T-helper 1 cell (primary cell): ENCODE measurements at regions not wholly inside any gene's neighbourhood (a gene's known extent, or its start where the extent isn't known, plus 50 kb on each side); places are given as distances from the start of the nearest gene placed in this dataset.
"Not testable (repeated sequence)": the region's sequence is repeated elsewhere in the genome, so short reads cannot be mapped to it uniquely, and the experiment has no call there.

ENCODE experiments used
- DNase-seq, 5 donors: peaks; one replicate each; pipeline ENCODE4 v3.0.0-alpha.2; 2012 to 2020

- DNase-seq, result no peak
Observed at GRCh38 chr20:57995381-57995977, 233.0 kb downstream of the ANKRD60 start.

- no peak for DNase-seq
Observed at GRCh38 chr20:57993716-57994431, 234.6 kb downstream of the ANKRD60 start.

GRCh38 chr20:57991211-57991881 lies 237.1 kb downstream of the ANKRD60 start:
- no peak for DNase-seq

- DNase-seq, result no peak
Observed at GRCh38 chr20:57990396-57990987, 238.0 kb downstream of the ANKRD60 start.

GRCh38 chr20:57988828-57989227 lies 239.6 kb downstream of the ANKRD60 start:
- no peak for DNase-seq

DNA sequence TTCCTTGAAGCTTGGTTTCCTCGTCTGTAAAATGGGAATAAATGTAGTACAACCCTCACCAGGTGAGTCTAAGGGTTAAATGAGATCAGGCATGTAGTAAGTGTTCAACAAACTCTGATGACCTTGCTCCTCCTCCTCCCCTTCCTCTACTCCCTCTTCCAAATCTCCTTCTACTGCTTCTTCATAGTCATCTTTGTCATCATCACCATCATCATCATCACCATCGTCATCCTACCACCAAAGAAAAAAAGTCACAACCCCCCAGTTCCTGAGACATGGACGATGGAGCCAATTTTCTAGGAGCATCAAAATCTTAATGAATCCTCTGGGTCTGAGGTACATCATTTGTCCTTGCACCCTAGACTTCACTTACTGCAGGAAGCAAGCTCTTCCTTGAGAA lies 240.0 kb downstream of the ANKRD60 start:
- no peak for DNase-seq

- no peak for DNase-seq
Observed at GRCh38 chr20:57987659-57988058, 240.8 kb downstream of the ANKRD60 start.

DNA sequence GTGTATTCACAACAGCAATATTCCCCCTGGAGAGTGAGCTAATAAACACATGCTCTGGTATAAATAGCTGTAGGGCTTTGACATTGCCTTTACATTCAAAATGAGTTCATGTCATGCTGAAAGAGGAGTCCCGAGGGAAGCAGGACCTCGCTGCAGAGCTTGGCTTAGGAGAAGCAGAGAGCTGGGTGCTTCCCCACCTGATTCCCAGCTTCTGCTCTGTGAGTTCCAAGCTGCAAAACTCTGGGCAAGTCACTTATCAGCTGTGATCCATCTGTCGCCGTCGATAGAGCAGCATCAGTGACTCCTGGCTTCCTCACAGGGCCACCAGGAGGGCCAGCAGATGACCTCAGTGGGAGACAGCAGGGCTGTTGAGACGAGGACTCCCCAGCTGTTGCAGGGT lies 241.8 kb downstream of the ANKRD60 start:
- DNase-seq, result no peak

- no peak for DNase-seq
Observed at GRCh38 chr20:57985278-57985677, 243.2 kb downstream of the ANKRD60 start.

- DNase-seq, result no peak
Observed at GRCh38 chr20:57983082-57983481, 245.4 kb downstream of the ANKRD60 start.

- no peak for DNase-seq
Observed at GRCh38 chr20:57980506-57980905, 247.9 kb downstream of the ANKRD60 start.

GRCh38 chr20:57977569-57977968 lies 250.9 kb downstream of the ANKRD60 start:
- no peak for DNase-seq

GRCh38 chr20:57977141-57977540 lies 251.3 kb downstream of the ANKRD60 start:
- no peak for DNase-seq

GRCh38 chr20:57974863-57975262 lies 253.6 kb downstream of the ANKRD60 start:
- DNase-seq, result no peak

DNA sequence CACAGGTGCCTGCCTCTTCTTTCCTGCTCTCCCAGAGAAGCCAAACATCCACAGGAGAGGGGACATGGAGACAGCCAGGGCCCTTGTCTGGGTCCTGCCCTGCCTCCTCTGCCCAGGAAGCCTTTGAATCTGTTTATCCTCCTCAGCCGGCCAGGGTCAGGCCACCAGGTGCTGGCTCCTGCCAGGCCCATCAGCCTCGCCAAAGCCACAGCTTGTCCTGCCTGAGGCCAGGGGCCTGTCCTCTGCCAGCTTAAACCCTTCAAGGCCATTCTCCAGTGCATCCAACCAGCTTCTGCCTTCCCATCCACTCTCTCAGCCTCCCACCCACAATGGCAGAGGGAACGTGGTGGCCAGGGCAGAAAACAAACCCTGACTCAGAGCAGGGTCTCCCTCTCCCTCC lies 254.6 kb downstream of the ANKRD60 start:
- DNase-seq, result no peak

DNA sequence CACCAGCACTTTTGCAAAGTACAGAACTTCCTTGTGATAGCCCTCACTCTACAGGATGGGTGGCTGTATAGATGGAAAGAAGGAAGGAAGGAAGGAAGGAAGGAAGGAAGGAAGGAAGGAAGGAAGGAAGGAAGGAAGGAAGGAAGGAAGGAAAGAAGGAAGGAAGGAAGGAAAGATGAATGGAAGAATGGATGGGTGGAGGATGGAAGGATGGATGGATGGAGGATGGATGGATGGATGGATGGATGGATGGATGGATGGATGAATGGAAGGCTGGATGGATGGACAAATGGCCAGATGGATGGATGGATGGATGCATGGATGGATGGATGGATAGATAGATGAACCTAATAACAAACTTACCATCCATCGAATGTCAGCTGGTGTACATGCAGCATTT lies 256.9 kb downstream of the ANKRD60 start:
- not testable (repeated sequence) for DNase-seq

DNA sequence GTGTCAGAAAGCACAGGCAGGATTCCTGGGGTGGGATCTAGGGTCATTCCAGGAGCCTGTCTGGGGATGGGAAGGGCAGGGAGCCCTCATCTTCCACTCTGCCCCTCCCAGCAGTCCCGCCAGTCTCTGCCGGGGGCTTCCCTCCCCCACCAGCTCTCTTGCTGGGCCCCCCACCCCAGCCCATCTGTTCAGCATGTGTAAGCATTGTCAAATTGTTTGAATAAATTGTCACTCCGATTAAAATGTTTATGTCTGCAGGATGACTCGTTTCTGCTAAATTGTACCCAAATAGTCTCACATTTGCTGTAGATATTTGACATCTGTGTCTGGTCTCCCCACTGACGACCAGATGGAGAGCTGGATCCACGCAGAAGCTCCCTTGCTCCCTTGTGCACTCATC lies 257.6 kb downstream of the ANKRD60 start:
- DNase-seq, result no peak

DNA sequence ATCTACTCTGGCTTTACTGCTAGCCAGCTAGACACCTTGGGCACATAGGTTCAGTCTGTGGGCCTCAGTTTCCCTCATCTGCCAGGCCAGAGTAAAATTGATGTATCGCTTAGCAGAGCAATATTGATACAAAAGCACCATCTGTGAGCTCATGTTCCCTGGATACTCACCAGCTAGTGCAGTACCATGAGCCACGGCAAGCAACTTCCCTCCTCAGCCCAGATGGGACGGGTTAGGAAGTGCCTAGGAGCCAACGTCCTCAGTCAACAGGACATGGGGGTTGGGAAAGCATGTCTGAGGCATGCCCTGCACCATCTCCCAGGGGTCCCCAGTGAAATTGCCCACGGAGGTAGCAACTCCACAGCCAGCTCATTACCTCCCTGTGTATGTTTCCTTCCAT lies 258.3 kb downstream of the ANKRD60 start:
- no peak for DNase-seq

GRCh38 chr20:57968120-57968519 lies 258.3 kb upstream of the PMEPA1 start:
- no peak for DNase-seq

- no peak for DNase-seq
Observed at GRCh38 chr20:57967364-57967763, 257.5 kb upstream of the PMEPA1 start.

DNA sequence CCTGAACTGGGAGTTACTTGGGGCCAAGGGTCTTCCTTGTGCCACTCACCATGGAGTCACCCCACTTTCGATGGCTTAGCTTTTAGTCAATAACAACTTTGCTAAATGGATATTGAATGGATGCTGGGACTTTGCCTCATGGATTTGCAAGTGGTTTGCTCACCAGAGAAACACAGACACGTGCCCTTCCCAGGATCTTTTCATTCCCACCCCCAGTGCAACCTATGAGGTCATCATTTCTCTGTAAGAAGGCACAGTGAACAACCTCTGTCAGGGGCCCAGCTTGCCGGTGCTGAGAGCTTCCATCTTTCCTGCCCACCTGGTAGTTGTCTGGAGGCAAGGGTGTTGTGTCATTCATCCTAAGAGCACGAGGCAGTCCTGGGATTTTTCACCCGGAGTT lies 256.8 kb upstream of the PMEPA1 start:
- no peak for DNase-seq

DNA sequence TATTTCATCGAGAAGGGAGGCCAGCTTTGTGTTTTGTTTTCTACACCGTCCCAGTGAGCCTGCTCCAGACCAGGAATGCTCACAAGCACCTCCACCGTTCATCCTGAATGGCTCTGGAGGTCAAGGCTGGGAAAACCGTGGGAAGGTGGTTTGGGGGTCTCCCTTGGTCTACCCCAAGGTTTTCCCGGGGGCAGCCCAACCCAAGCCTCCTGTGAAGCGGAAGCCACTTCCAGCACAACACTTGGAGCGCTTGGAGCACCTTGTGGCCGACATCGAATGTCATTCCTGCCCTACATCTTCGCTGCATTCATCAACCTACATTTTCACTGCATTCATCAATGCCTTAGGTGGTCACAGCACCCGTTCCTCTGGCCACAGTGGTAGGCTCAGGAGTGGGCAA lies 255.6 kb upstream of the PMEPA1 start:
- no peak for DNase-seq

DNA sequence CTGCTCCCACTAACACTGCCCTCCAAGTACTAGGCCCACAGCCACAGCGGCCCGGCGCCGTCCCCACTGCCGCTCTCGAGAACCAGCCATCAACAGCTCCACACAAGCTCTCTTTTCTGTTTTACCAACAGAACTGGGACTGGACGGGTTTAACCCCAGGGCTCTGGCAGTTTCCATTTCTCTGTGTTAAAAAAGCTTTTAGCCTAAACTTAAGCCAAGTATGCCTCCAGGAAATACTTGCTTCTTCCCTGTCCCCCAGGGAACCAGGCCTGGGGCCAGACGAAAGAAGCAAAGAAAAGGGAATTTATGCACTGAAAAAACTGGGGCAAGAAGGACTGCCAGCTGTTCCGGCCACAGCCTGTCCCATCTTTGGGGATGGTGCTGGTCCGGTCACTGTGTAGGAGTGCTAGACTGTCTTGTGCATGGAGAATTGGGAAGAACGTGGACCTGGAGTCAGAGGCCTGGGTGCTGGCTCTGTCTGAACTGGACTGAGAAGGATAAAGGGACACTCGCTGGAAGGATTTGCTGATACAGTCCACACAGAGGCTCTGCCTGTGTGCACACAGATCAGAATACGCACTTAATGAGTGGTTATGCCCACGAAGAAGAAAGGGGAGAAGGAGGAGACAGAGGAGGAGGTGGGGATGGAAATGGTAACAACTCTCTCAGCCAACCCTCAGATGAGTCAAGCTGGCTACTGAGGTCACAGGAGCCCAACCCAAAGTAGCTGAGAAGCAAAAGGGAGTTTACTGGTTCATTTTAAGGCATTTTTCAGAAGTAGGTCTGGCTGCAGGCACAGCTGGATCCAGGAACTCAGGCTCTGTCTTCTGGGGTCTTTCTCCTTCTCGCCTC lies 254.4 kb upstream of the PMEPA1 start:
- no peak for DNase-seq
